PC-9 (cell line): ENCODE measurements at regions not wholly inside any gene's neighbourhood (a gene's known extent, or its start where the extent isn't known, plus 50 kb on each side); places are given as distances from the start of the nearest gene placed in this dataset.

Source experiments
- CTCF ChIP-seq: fragments of 200-600 bp; sonication (generic); conservative IDR thresholded peaks from 2 replicates; pipeline ENCODE4 v1.6.1; 2017; ENCODE audit warnings: mixed run types, antibody characterized with exemption, mild to moderate bottlenecking, moderate library complexity
- EZH2 ChIP-seq: fragments of 200-600 bp; sonication (generic); IDR thresholded peaks from 2 replicates; pipeline ENCODE4 v1.8.0; 2017; ENCODE audit warnings: antibody characterized with exemption, low read depth

DNA sequence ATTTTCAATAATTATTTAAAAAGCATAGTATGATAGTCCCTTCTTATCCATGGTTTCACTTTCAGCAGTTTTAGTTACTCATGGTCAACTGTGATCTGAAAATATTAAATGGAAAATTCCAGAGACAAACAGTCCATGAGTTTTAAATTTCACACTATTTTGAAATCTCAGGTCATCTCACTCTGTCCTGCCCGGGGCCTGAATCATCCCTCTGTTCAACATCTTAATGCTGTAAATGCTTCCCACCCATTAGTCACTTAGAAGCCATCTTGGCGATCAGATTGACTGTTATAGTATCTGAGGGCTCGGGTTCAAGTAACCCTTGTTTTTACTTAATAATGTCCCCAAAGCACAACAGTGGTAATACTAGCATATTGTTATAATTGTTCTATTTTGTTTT is 1509.3 kb downstream of the FAM181B start:
- no peak for TF ChIP-seq EZH2
- no peak for TF ChIP-seq CTCF
